ENCODE measurements at regions not wholly inside any gene's neighbourhood (a gene's known extent, or its start where the extent isn't known, plus 50 kb on each side); places are given as distances from the start of the nearest gene placed in this dataset.

DNA sequence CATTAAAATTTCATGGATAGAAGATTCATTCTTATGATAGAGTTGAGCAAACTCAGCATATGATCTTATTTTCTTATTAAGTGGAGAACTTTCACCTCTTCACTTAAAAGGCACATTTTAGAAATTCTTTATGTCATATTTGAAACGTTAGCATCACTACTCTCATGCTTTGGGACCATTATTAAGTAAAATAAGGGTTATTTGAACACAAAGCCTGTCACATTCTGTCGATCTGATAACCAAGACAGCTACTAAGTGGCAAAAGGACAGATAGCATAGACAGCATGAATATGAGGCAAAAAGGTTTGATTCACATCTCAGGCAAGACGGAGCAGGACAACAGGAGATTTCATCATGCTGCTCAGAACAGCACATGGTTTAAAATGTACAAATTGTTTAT lies 247.6 kb upstream of the ANO3 start:
- Histone ChIP-seq H3K9ac (ENCODE audit: low read depth, low read length) (no peak overlapping the region), H3K27ac (ENCODE audit: low read depth, low read length) (no peak overlapping the region), H3K27me3 (ENCODE audit: control insufficient read depth, insufficient read depth, low read length) (no peaks in the 10 kb centered on the region), H3K4me1 (ENCODE audit: control insufficient read depth, insufficient read depth, low read length) (no peaks in the 10 kb centered on the region), H3K9me3 (ENCODE audit: control insufficient read depth, insufficient read depth, low read length) (no peaks in the 10 kb centered on the region), H3K4me3 (ENCODE audit: low read depth, low read length) (no peak overlapping the region), H3K36me3 (ENCODE audit: control insufficient read depth, insufficient read depth, low read length) (no peaks in the 10 kb centered on the region)

DNA sequence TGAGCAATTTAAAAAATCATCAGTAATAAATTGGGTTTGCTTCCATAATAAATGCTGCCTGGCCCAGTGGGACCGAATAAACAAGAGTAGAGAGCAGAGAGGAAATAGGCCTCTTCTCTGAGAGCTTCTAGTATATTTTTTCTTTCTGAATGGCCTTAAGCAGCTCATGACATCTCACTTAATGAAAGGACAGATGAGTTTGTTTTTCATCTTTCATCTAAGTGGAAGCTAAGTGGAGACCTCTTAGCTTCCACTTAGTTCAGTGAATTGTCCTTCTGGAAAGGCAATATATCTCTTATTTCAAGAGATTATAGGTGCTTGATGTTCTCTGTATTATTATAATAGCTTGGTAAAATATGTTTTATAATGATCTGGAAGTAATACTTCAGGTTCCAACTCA lies 245.9 kb upstream of the ANO3 start:
- Histone ChIP-seq H3K9ac (ENCODE audit: low read depth, low read length) (no peak overlapping the region), H3K9me3 (ENCODE audit: control insufficient read depth, insufficient read depth, low read length) (no peaks in the 10 kb centered on the region), H3K27me3 (ENCODE audit: control insufficient read depth, insufficient read depth, low read length) (no peaks in the 10 kb centered on the region), H3K36me3 (ENCODE audit: control insufficient read depth, insufficient read depth, low read length) (no peaks in the 10 kb centered on the region), H3K4me3 (ENCODE audit: low read depth, low read length) (no peak overlapping the region), H3K27ac (ENCODE audit: low read depth, low read length) (no peak overlapping the region), H3K4me1 (ENCODE audit: control insufficient read depth, insufficient read depth, low read length) (no peaks in the 10 kb centered on the region)

DNA sequence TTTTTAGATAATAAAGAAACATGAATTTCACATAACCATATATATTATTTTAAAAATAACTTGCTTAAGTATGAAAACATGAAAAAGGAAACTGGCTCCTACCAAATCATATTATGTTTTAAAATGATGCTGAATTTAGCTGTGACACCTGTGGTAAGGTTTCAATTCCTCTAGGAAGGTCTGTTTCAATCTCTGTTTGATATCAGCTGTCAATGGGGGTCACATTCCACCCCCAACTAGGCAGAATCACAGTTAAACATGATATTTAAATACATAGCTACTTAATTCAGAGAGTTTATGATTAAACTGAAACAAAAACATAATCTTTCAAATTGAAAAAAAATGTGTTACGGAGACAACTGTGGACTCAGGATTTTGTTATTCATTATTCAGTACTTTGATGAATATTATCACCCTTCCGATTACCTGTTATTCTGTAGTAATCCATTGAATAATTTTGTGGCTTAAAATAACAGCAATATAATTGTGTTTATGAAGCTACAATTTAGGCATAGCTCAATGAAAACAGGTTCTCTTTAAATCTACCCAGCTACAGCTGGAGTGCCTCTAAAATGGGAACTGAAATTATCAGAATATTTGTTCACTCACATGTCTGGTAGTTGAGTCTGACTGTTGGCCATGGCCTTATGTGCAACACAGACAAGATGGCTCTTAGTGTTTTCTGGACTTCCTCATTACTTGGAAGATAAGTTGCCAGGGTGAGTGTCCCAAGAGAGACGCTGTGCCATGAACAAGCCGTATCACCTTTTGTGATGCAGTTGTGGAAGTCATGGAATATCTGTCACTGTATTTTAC lies 244.6 kb upstream of the ANO3 start:
- Histone ChIP-seq H3K36me3 (ENCODE audit: control insufficient read depth, insufficient read depth, low read length) (no peaks in the 10 kb centered on the region), H3K4me3 (ENCODE audit: low read depth, low read length) (no peak overlapping the region), H3K4me1 (ENCODE audit: control insufficient read depth, insufficient read depth, low read length) (no peaks in the 10 kb centered on the region), H3K9me3 (ENCODE audit: control insufficient read depth, insufficient read depth, low read length) (no peaks in the 10 kb centered on the region), H3K9ac (ENCODE audit: low read depth, low read length) (no peak overlapping the region), H3K27ac (ENCODE audit: low read depth, low read length) (no peak overlapping the region), H3K27me3 (ENCODE audit: control insufficient read depth, insufficient read depth, low read length) (no peaks in the 10 kb centered on the region)

DNA sequence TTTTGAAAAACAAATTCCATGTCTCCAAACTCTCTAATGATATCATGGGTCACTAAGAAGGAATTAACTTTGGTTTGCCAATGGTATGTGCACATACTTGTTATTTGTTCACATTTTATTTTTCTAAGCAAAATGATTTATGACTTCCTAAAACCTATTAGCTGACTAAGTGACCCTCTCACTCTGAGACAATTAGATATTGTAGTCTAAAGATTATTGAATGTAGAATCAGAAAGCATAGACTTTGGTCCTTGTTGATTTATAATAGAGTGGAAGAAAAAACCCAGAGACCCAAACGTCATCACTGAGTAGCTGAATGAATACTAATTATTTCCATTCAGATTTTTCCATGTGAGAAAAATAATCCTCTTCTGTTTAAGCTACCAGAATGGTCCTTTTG lies 243.5 kb upstream of the ANO3 start:
- Histone ChIP-seq H3K9me3 (ENCODE audit: control insufficient read depth, insufficient read depth, low read length) (no peaks in the 10 kb centered on the region), H3K4me3 (ENCODE audit: low read depth, low read length) (no peak overlapping the region), H3K9ac (ENCODE audit: low read depth, low read length) (no peak overlapping the region), H3K27ac (ENCODE audit: low read depth, low read length) (no peak overlapping the region), H3K27me3 (ENCODE audit: control insufficient read depth, insufficient read depth, low read length) (no peaks in the 10 kb centered on the region), H3K36me3 (ENCODE audit: control insufficient read depth, insufficient read depth, low read length) (no peaks in the 10 kb centered on the region), H3K4me1 (ENCODE audit: control insufficient read depth, insufficient read depth, low read length) (no peaks in the 10 kb centered on the region)

DNA sequence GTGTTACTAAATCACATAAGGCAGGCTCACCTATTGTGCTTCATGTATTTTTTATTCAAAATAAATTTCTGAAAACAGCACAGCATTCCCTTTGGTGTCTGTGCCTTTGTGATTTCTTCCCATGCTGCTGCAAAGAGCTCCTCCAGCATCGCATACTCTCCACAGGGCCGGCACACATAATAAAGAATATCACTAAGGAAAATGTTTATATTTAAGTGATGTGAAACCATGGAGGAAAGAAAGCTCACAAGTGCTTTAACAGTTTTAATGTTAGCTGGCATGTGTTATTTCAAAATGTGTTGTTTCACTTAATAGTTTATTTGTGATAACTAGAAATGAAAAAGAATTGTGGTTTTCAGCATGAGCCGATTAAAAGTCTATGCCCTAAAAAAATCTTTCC lies 241.3 kb upstream of the ANO3 start:
- no peak overlapping the region for H3K9ac ChIP-seq (ENCODE audit: low read depth, low read length)
- no peaks in the 10 kb centered on the region for H3K36me3 ChIP-seq (ENCODE audit: control insufficient read depth, insufficient read depth, low read length)
- no peaks in the 10 kb centered on the region for H3K27me3 ChIP-seq (ENCODE audit: control insufficient read depth, insufficient read depth, low read length)
- no peaks in the 10 kb centered on the region for H3K9me3 ChIP-seq (ENCODE audit: control insufficient read depth, insufficient read depth, low read length)
- H3K4me3 ChIP-seq (ENCODE audit: low read depth, low read length), result no peak overlapping the region
- no peaks in the 10 kb centered on the region for H3K4me1 ChIP-seq (ENCODE audit: control insufficient read depth, insufficient read depth, low read length)
- H3K27ac ChIP-seq (ENCODE audit: low read depth, low read length), result no peak overlapping the region

DNA sequence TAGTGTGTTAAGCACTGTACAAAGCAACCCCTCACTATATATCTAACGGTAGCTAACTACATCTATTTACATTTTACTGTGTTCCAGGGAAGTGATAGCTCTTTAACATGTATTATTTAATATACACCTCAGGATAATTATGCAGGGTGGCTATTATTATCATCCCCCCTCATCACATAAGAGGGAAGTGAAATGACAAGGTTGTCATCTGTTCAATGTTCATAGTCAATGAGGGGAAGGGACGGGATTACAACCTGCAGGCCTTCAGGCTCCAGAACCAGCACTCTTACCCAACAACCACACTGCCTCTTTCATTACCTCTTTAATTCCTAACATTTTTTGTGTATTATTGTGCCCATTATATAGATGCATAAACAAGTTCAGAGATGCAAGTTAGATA lies 238.7 kb upstream of the ANO3 start:
- Histone ChIP-seq H3K27ac (ENCODE audit: low read depth, low read length) (no peak overlapping the region), H3K4me3 (ENCODE audit: low read depth, low read length) (no peak overlapping the region), H3K9me3 (ENCODE audit: control insufficient read depth, insufficient read depth, low read length) (no peaks in the 10 kb centered on the region), H3K9ac (ENCODE audit: low read depth, low read length) (no peak overlapping the region), H3K27me3 (ENCODE audit: control insufficient read depth, insufficient read depth, low read length) (no peaks in the 10 kb centered on the region), H3K36me3 (ENCODE audit: control insufficient read depth, insufficient read depth, low read length) (no peaks in the 10 kb centered on the region), H3K4me1 (ENCODE audit: control insufficient read depth, insufficient read depth, low read length) (no peaks in the 10 kb centered on the region)

DNA sequence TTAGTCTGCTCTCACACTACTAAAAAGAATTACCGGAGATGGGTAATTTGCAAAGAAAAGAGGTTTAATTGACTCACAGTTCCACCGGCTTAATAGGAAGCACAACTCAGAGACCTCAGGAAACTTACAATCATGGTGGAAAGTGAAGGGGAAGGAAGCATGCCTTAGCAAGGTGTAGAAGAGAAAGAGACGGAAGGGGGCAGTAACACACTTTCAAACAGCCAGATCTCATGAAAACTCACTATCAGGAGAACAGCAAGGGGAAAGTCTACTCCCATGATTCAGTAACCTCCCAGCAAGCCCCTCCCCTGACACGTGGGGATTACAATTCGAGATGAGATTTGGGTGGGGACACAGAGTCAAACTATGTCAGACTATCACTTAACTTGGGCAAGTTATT lies 236.6 kb upstream of the ANO3 start:
- H3K9me3 ChIP-seq (ENCODE audit: control insufficient read depth, insufficient read depth, low read length), result no peaks in the 10 kb centered on the region
- no peak overlapping the region for H3K27ac ChIP-seq (ENCODE audit: low read depth, low read length)
- no peaks in the 10 kb centered on the region for H3K36me3 ChIP-seq (ENCODE audit: control insufficient read depth, insufficient read depth, low read length)
- no peak overlapping the region for H3K4me3 ChIP-seq (ENCODE audit: low read depth, low read length)
- no peaks in the 10 kb centered on the region for H3K27me3 ChIP-seq (ENCODE audit: control insufficient read depth, insufficient read depth, low read length)
- H3K9ac ChIP-seq (ENCODE audit: low read depth, low read length), result no peak overlapping the region
- peaks cover 3% of the 10 kb centered on the region; the same call in 1 of the 2 replicates for H3K4me1 ChIP-seq (ENCODE audit: control insufficient read depth, insufficient read depth, low read length)

DNA sequence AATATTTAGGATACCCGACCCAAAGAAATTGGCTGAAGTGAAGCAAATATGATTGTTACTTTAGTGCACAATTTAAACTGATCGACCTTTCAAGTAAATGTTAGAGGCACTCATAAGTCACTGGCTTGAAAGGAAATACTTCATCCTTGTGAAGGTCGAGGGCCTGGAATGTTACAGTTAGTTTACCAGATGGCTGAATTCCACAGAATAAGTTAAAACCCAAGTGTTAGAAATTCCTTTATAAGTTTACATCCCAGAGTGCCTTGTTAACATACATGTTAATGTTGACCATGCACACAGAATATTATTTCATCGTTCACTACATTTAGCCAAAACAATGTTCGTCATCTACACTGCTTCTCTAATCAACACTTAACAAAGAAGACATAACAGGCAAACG lies 235.5 kb upstream of the ANO3 start:
- Histone ChIP-seq H3K27ac (ENCODE audit: low read depth, low read length) (no peak overlapping the region), H3K4me1 (ENCODE audit: control insufficient read depth, insufficient read depth, low read length) (peaks cover 7% of the 10 kb centered on the region; the same call in 1 of the 2 replicates), H3K9me3 (ENCODE audit: control insufficient read depth, insufficient read depth, low read length) (no peaks in the 10 kb centered on the region), H3K4me3 (ENCODE audit: low read depth, low read length) (no peak overlapping the region), H3K27me3 (ENCODE audit: control insufficient read depth, insufficient read depth, low read length) (no peaks in the 10 kb centered on the region), H3K36me3 (ENCODE audit: control insufficient read depth, insufficient read depth, low read length) (no peaks in the 10 kb centered on the region), H3K9ac (ENCODE audit: low read depth, low read length) (no peak overlapping the region)

DNA sequence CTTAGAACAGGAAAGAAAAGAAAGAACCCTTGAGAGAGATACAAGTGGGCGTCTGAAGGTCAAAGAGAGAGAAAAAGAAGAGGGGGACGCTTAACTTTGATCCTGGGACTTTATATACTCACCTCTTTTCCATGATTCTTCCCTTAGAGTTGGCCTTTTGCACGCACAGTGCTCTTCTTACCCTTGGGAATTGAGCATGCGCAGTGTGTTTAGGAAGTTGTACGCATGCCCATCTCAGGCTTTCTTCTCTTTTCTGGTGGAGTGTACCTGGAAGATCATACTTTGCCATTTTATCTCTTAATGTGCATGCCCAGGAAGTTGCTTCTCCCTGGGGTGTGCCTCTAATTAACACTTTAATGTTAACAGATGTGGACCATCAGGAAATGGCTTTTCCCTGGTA lies 229.6 kb upstream of the ANO3 start:
- no peaks in the 10 kb centered on the region for H3K36me3 ChIP-seq (ENCODE audit: control insufficient read depth, insufficient read depth, low read length)
- no peaks in the 10 kb centered on the region for H3K9me3 ChIP-seq (ENCODE audit: control insufficient read depth, insufficient read depth, low read length)
- peaks cover 7% of the 10 kb centered on the region; the same call in 1 of the 2 replicates for H3K4me1 ChIP-seq (ENCODE audit: control insufficient read depth, insufficient read depth, low read length)
- no peak overlapping the region for H3K27ac ChIP-seq (ENCODE audit: low read depth, low read length)
- no peak overlapping the region for H3K4me3 ChIP-seq (ENCODE audit: low read depth, low read length)
- H3K9ac ChIP-seq (ENCODE audit: low read depth, low read length), result no peak overlapping the region
- H3K27me3 ChIP-seq (ENCODE audit: control insufficient read depth, insufficient read depth, low read length), result no peaks in the 10 kb centered on the region

DNA sequence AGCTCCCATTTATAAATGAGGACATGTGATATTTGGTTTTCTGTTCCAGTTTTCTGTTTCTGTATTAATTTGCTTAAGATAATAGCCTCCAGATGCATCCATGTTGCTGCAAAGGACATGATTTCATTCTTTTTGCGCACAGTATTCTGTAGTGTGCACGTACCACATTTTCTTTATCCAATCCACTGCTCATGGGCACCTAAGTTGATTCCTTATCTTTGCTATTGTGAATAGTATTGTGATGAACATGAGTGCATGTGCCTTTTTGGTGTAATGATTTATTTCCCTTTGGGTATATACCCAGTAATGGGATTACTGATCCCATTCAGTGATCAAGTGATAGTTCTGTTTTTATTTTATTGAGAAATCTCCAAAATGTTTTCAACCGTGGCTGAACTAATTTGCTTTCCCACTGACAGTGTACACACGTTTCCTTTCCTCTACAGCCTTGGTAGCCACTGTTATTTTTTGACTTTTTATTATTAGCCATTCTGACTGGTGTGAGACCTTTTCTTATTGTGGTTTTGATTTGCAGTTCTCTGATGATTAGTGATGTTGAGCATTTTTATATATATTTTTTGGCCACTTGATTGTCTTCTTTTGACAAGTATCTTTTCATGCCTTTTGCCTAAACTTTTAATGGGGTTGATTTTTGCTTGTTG lies 226.0 kb upstream of the ANO3 start:
- Histone ChIP-seq H3K27me3 (ENCODE audit: control insufficient read depth, insufficient read depth, low read length) (no peaks in the 10 kb centered on the region), H3K36me3 (ENCODE audit: control insufficient read depth, insufficient read depth, low read length) (no peaks in the 10 kb centered on the region), H3K9me3 (ENCODE audit: control insufficient read depth, insufficient read depth, low read length) (no peaks in the 10 kb centered on the region), H3K9ac (ENCODE audit: low read depth, low read length) (no peak overlapping the region), H3K27ac (ENCODE audit: low read depth, low read length) (no peak overlapping the region), H3K4me1 (ENCODE audit: control insufficient read depth, insufficient read depth, low read length) (no peaks in the 10 kb centered on the region), H3K4me3 (ENCODE audit: low read depth, low read length) (no peak overlapping the region)

DNA sequence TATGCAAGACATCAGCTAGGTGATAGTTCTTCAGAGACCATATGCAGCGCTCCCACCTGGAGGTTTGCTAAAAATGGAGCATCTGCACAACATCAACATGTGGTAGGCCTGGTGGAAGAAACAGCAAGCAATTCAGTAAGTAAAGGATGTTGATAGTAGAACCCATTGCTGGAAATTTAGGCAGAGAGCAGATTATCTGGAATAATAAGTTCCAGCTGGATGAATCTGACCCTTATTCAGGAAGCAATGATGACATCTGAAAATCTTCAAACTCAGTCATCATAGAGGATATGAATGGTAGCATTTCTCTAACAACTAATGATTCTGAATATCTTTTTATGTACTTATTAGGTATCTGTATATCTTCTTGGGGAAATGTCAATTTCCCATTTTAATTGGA lies 225.2 kb upstream of the ANO3 start:
- Histone ChIP-seq H3K27ac (ENCODE audit: low read depth, low read length) (no peak overlapping the region), H3K36me3 (ENCODE audit: control insufficient read depth, insufficient read depth, low read length) (no peaks in the 10 kb centered on the region), H3K9ac (ENCODE audit: low read depth, low read length) (no peak overlapping the region), H3K4me1 (ENCODE audit: control insufficient read depth, insufficient read depth, low read length) (no peaks in the 10 kb centered on the region), H3K27me3 (ENCODE audit: control insufficient read depth, insufficient read depth, low read length) (no peaks in the 10 kb centered on the region), H3K9me3 (ENCODE audit: control insufficient read depth, insufficient read depth, low read length) (no peaks in the 10 kb centered on the region), H3K4me3 (ENCODE audit: low read depth, low read length) (no peak overlapping the region)
